ENCODE measurements at regions not wholly inside any gene's neighbourhood (a gene's known extent, or its start where the extent isn't known, plus 50 kb on each side); places are given as distances from the start of the nearest gene placed in this dataset.

DNA sequence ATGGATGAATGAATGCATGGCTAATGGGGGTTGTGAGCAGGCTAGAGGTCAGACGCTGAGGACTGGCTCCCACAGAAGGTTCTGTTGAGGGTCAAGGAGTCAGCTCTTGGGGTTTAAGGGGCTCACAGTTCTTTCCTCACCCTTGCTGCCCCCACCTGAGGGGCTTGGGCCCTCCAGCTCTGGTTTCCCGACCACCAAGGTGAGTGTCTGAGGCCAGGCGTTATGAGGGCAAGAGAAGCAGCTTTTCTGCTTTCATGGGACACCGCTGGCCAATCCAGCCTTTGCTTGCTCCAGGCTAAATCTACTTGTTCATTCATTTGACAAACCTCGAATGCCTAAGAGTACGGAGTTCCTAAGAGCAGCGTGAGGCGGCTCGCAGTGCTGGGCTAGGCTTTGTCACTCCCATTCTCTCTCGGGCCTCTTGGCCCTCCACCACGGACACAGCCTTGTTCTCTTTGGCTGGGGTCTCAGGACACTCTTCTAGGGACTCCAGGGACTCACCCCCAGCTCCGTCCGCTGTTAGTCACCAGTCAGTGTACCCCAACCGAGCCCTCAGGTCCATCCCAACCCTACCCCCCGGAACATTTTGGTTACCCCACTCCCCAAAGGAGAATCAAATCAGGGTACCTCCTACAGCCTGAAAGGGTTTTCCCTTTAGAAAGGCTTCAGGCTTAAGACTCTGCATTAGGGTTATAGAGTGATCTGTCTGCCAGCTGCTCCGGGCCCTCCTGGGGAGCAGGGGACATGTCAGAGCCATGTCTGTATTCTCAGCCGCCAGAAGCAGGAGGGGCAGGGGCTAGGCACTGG lies 210.1 kb upstream of the MVB12B start:
- no peaks in the 10 kb centered on the region for H3K4me1 ChIP-seq (ENCODE audit: control insufficient read depth, extremely low read depth, insufficient read depth, low read length)
- no peaks in the 10 kb centered on the region for H3K36me3 ChIP-seq (ENCODE audit: control insufficient read depth in 2 of 2, extremely low read depth in 1 of 2, insufficient read depth in 2 of 2, low read length in 2 of 2)
- no peak overlapping the region for H3K27ac ChIP-seq (ENCODE audit: control insufficient read depth, insufficient read depth, low read length)
- no peaks in the 10 kb centered on the region for H4K20me1 ChIP-seq (ENCODE audit: control insufficient read depth, extremely low read depth, insufficient read depth, low read length)
- H3K9me1 ChIP-seq (ENCODE audit: control insufficient read depth, extremely low read depth, insufficient read depth, low read length) = no peaks in the 10 kb centered on the region
- dilution Hi-C loops (cut with MboI; ENCODE audit: extremely low pct_ligation_motif_present, low sequenced_read_pairs) = no loop called here
- H3K9ac ChIP-seq (ENCODE audit: control insufficient read depth, extremely low read depth, insufficient read depth, low read length) = no peak overlapping the region
- H3K27me3 ChIP-seq (ENCODE audit: control insufficient read depth, extremely low read depth, insufficient read depth, low read length) = peaks cover 12% of the 10 kb centered on the region
- no peak overlapping the region for H3K4me3 ChIP-seq (ENCODE audit: control insufficient read depth in 2 of 3, extremely low read depth in 1 of 3, insufficient read depth in 2 of 3, low read depth in 1 of 3, low read length in 3 of 3)
- H3K4me2 ChIP-seq (ENCODE audit: control insufficient read depth, extremely low read depth, insufficient read depth, low read depth, low read length) = no peak overlapping the region
- no peaks in the 10 kb centered on the region for H3K9me3 ChIP-seq (ENCODE audit: control insufficient read depth, low read depth, low read length)
- no peaks in the 10 kb centered on the region for H3K79me2 ChIP-seq (ENCODE audit: control insufficient read depth, insufficient read depth, low read length)
- TF ChIP-seq CTCF (optimal IDR thresholded peaks at IDR 0.05 in 1 of 3, IDR thresholded peaks at IDR 0.05 in 1 of 3, conservative IDR thresholded peaks at IDR 0.05 in 1 of 3; ENCODE audit: extremely low read depth in 1 of 3, insufficient read depth in 2 of 3, low read length in 3 of 3) (no peak), EZH2 (IDR thresholded peaks at IDR 0.05; ENCODE audit: low read length) (no peak)
- FAIRE-seq (no peak), DNase-seq (ENCODE audit: low read depth, low spot score) (no peak)
- no peak overlapping the region for H2AFZ ChIP-seq (ENCODE audit: control insufficient read depth, low read length)

DNA sequence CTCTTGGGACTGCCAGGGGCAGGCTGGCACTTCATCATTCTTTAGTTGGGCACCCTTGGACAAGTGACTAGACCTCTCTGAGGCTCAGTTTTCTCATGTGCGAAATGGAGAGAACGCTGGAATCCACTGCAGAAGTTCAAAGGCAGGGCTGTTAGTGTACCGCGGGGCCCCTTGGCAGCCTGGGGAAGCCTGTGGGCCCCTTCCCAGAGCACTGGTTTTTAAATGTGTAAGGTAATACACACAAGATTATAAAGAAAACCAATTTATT lies 209.5 kb upstream of the MVB12B start:
- H3K27ac ChIP-seq (ENCODE audit: control insufficient read depth, insufficient read depth, low read length) = no peak overlapping the region
- no peaks in the 10 kb centered on the region for H3K9me3 ChIP-seq (ENCODE audit: control insufficient read depth, low read depth, low read length)
- DNase-seq (ENCODE audit: low read depth, low spot score) (no peak), FAIRE-seq (no peak)
- peaks cover 12% of the 10 kb centered on the region for H3K27me3 ChIP-seq (ENCODE audit: control insufficient read depth, extremely low read depth, insufficient read depth, low read length)
- no peaks in the 10 kb centered on the region for H3K79me2 ChIP-seq (ENCODE audit: control insufficient read depth, insufficient read depth, low read length)
- no peaks in the 10 kb centered on the region for H3K36me3 ChIP-seq (ENCODE audit: control insufficient read depth in 2 of 2, extremely low read depth in 1 of 2, insufficient read depth in 2 of 2, low read length in 2 of 2)
- no peak overlapping the region for H3K4me2 ChIP-seq (ENCODE audit: control insufficient read depth, extremely low read depth, insufficient read depth, low read depth, low read length)
- dilution Hi-C loops (cut with MboI; ENCODE audit: extremely low pct_ligation_motif_present, low sequenced_read_pairs) = no loop called here
- TF ChIP-seq EZH2 (IDR thresholded peaks at IDR 0.05; ENCODE audit: low read length) (no peak), CTCF (optimal IDR thresholded peaks at IDR 0.05 in 1 of 3, IDR thresholded peaks at IDR 0.05 in 1 of 3, conservative IDR thresholded peaks at IDR 0.05 in 1 of 3; ENCODE audit: extremely low read depth in 1 of 3, insufficient read depth in 2 of 3, low read length in 3 of 3) (no peak)
- no peak overlapping the region for H3K9ac ChIP-seq (ENCODE audit: control insufficient read depth, extremely low read depth, insufficient read depth, low read length)
- no peak overlapping the region for H2AFZ ChIP-seq (ENCODE audit: control insufficient read depth, low read length)
- H3K4me3 ChIP-seq (ENCODE audit: control insufficient read depth in 2 of 3, extremely low read depth in 1 of 3, insufficient read depth in 2 of 3, low read depth in 1 of 3, low read length in 3 of 3) = no peak overlapping the region
- H3K4me1 ChIP-seq (ENCODE audit: control insufficient read depth, extremely low read depth, insufficient read depth, low read length) = no peaks in the 10 kb centered on the region
- no peaks in the 10 kb centered on the region for H4K20me1 ChIP-seq (ENCODE audit: control insufficient read depth, extremely low read depth, insufficient read depth, low read length)
- no peaks in the 10 kb centered on the region for H3K9me1 ChIP-seq (ENCODE audit: control insufficient read depth, extremely low read depth, insufficient read depth, low read length)
